ENCODE measurements at regions not wholly inside any gene's neighbourhood (a gene's known extent, or its start where the extent isn't known, plus 50 kb on each side); places are given as distances from the start of the nearest gene placed in this dataset.

- TF ChIP-seq HMGXB4 (CRISPR knock-in tag; IDR thresholded peaks at IDR 0.05; ENCODE audit: borderline replicate concordance), result no peak
- no peak for TF ChIP-seq BCL3 (IDR thresholded peaks at IDR 0.05)
- no peak for TF ChIP-seq GATA3 (IDR thresholded peaks at IDR 0.05; ENCODE audit: borderline replicate concordance)
- TF ChIP-seq MAX (IDR thresholded peaks at IDR 0.05), result no peak
- TF ChIP-seq ZSCAN20 (CRISPR knock-in tag; IDR thresholded peaks at IDR 0.05), result no peak
- TF ChIP-seq MYC (IDR thresholded peaks at IDR 0.05; ENCODE audit: borderline replicate concordance, low read length), result no peak
- TF ChIP-seq EHF (CRISPR knock-in tag; IDR thresholded peaks at IDR 0.05), result no peak
Observed at GRCh38 chr6:113362301-113363047, 494.7 kb upstream of the MARCKS start (continued).

GRCh38 chr6:113363048-113363798 lies 493.9 kb upstream of the MARCKS start:
- POLR2A ChIA-PET, result no interaction called here
- CTCF ChIA-PET, result no interaction called here
- no peak for DNase-seq (ENCODE audit: low read depth in 1 of 2, low spot score in 1 of 2)

More at GRCh38 chr6:113363048-113363798, 493.9 kb upstream of the MARCKS start:
- Histone ChIP-seq H3K4me1 (peaks cover 26% of the 10 kb centered on the region), H3K4me3 (no peak overlapping the region), H3K4me2 (no peak overlapping the region), H3K9me3 (no peaks in the 10 kb centered on the region), H3K27ac (peak overlapping the region in 1 of 2 experiments; percentile 25; a peak in 2 of 6 replicates)
- WGBS (ENCODE audit: missing lambda C conversion rate), result 89% methylated on average over 4 of the region's 4 CpGs
- TF ChIP-seq KDM1A (IDR thresholded peaks at IDR 0.05; ENCODE audit: low read depth) (no peak), RAD21 (conservative IDR thresholded peaks at IDR 0.05 in 1 of 2, IDR thresholded peaks at IDR 0.05 in 1 of 2) (no peak), RFX5 (IDR thresholded peaks at IDR 0.05) (no peak), KDM5A (IDR thresholded peaks at IDR 0.05) (no peak), POLR2AphosphoS2 (conservative IDR thresholded peaks at IDR 0.05; ENCODE audit: low read length) (no peak), RARB (CRISPR knock-in tag; IDR thresholded peaks at IDR 0.05) (no peak), BCL3 (IDR thresholded peaks at IDR 0.05) (no peak), CTCF (IDR thresholded peaks at IDR 0.05) (no peak), PHF8 (IDR thresholded peaks at IDR 0.05; ENCODE audit: borderline replicate concordance, low read depth) (no peak), PBX3 (IDR thresholded peaks at IDR 0.05) (no peak), CEBPB (IDR thresholded peaks at IDR 0.05) (no peak)
- no peak for FAIRE-seq
- no peak for ATAC-seq

Data from A549 (cell line).